ENCODE measurements at regions not wholly inside any gene's neighbourhood (a gene's known extent, or its start where the extent isn't known, plus 50 kb on each side); places are given as distances from the start of the nearest gene placed in this dataset.
"Not testable (repeated sequence)": the region's sequence is repeated elsewhere in the genome, so short reads cannot be mapped to it uniquely, and the experiment has no call there.

DNA sequence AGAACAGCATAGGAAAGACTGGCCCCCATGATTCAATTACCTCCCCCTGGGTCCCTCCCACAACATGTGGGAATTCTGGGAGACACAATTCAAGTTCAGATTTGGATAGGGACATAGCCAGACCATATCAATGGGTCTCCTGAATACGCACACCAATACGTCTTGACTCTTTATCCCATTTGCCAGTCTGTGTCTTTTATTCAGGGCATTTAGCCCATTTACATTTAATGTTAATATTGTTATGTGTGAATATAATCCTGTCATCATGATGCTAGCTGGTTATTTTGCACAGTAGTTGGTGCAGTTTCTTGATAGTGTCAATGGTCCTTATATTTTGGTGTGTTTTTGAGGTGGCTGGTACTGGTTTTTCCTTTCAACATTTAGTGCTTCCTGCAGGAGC, 256.1 kb downstream of the ZNF608 start:
- TF ChIP-seq, protein P1, sequence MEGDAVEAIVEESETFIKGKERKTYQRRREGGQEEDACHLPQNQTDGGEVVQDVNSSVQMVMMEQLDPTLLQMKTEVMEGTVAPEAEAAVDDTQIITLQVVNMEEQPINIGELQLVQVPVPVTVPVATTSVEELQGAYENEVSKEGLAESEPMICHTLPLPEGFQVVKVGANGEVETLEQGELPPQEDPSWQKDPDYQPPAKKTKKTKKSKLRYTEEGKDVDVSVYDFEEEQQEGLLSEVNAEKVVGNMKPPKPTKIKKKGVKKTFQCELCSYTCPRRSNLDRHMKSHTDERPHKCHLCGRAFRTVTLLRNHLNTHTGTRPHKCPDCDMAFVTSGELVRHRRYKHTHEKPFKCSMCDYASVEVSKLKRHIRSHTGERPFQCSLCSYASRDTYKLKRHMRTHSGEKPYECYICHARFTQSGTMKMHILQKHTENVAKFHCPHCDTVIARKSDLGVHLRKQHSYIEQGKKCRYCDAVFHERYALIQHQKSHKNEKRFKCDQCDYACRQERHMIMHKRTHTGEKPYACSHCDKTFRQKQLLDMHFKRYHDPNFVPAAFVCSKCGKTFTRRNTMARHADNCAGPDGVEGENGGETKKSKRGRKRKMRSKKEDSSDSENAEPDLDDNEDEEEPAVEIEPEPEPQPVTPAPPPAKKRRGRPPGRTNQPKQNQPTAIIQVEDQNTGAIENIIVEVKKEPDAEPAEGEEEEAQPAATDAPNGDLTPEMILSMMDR (IDR thresholded peaks at IDR 0.05) = not testable (repeated sequence)
- TF ChIP-seq POLR2A (IDR thresholded peaks at IDR 0.05) = not testable (repeated sequence)
